ENCODE measurements at regions not wholly inside any gene's neighbourhood (a gene's known extent, or its start where the extent isn't known, plus 50 kb on each side); places are given as distances from the start of the nearest gene placed in this dataset.

GRCh38 chr2:137845422-137845821 lies 118.9 kb upstream of the HNMT start:
- no peak for TF ChIP-seq EZH2phosphoT487 (conservative IDR thresholded peaks at IDR 0.05; ENCODE audit: low read length)
- TF ChIP-seq CTCF (IDR thresholded peaks at IDR 0.05; ENCODE audit: insufficient read depth, low read length, poor library complexity, severe bottlenecking) = no peak
- H3K9ac ChIP-seq (ENCODE audit: low read length) = no peak overlapping the region
- H3K4me2 ChIP-seq (ENCODE audit: low read depth, low read length, poor library complexity, severe bottlenecking) = no peak overlapping the region

GRCh38 chr2:137846993-137847392 lies 117.3 kb upstream of the HNMT start:
- Histone ChIP-seq H3K79me2 (ENCODE audit: insufficient read depth, low read length) (no peaks in the 10 kb centered on the region), H3K27ac (ENCODE audit: low read depth, low read length) (no peak overlapping the region), H3K9me2 (replicated peaks; ENCODE audit: insufficient read depth, low read length) (no peaks in the 10 kb centered on the region), H4K20me1 (ENCODE audit: low read depth, low read length) (no peaks in the 10 kb centered on the region), H3K27me3 (ENCODE audit: low read length) (no peaks in the 10 kb centered on the region), H3K4me2 (ENCODE audit: low read depth, low read length, poor library complexity, severe bottlenecking) (no peak overlapping the region), H3F3A (ENCODE audit: insufficient read depth) (no peaks in the 10 kb centered on the region), H3K9me3 (ENCODE audit: insufficient read depth, low read length) (no peaks in the 10 kb centered on the region), H3K4me3 (ENCODE audit: insufficient read depth, low read length, poor library complexity, severe bottlenecking) (no peak overlapping the region), H2AFZ (ENCODE audit: low read depth, low read length, severe bottlenecking) (no peak overlapping the region), H3K9ac (ENCODE audit: low read length) (no peak overlapping the region), H3K36me3 (ENCODE audit: low read length) (no peaks in the 10 kb centered on the region)
- TF ChIP-seq CTCF (IDR thresholded peaks at IDR 0.05; ENCODE audit: insufficient read depth, low read length, poor library complexity, severe bottlenecking) = no peak
- TF ChIP-seq EZH2phosphoT487 (conservative IDR thresholded peaks at IDR 0.05; ENCODE audit: low read length) = no peak

More at GRCh38 chr2:137845422-137845821, 118.9 kb upstream of the HNMT start:
- Histone ChIP-seq H3F3A (ENCODE audit: insufficient read depth) (no peaks in the 10 kb centered on the region), H4K20me1 (ENCODE audit: low read depth, low read length) (no peaks in the 10 kb centered on the region), H3K9me3 (ENCODE audit: insufficient read depth, low read length) (no peaks in the 10 kb centered on the region), H3K4me3 (ENCODE audit: insufficient read depth, low read length, poor library complexity, severe bottlenecking) (no peak overlapping the region), H3K27me3 (ENCODE audit: low read length) (no peaks in the 10 kb centered on the region), H3K36me3 (ENCODE audit: low read length) (no peaks in the 10 kb centered on the region), H2AFZ (ENCODE audit: low read depth, low read length, severe bottlenecking) (no peak overlapping the region), H3K79me2 (ENCODE audit: insufficient read depth, low read length) (no peaks in the 10 kb centered on the region), H3K9me2 (replicated peaks; ENCODE audit: insufficient read depth, low read length) (no peaks in the 10 kb centered on the region), H3K27ac (ENCODE audit: low read depth, low read length) (no peak overlapping the region)

- H4K20me1 ChIP-seq (ENCODE audit: low read depth, low read length) = no peaks in the 10 kb centered on the region
- no peaks in the 10 kb centered on the region for H3F3A ChIP-seq (ENCODE audit: insufficient read depth)
- H3K9me2 ChIP-seq (replicated peaks; ENCODE audit: insufficient read depth, low read length) = no peaks in the 10 kb centered on the region
- no peaks in the 10 kb centered on the region for H3K79me2 ChIP-seq (ENCODE audit: insufficient read depth, low read length)
- no peaks in the 10 kb centered on the region for H3K36me3 ChIP-seq (ENCODE audit: low read length)
- no peak overlapping the region for H3K9ac ChIP-seq (ENCODE audit: low read length)
- H3K4me2 ChIP-seq (ENCODE audit: low read depth, low read length, poor library complexity, severe bottlenecking) = no peak overlapping the region
- TF ChIP-seq EZH2phosphoT487 (conservative IDR thresholded peaks at IDR 0.05; ENCODE audit: low read length) (no peak), CTCF (IDR thresholded peaks at IDR 0.05; ENCODE audit: insufficient read depth, low read length, poor library complexity, severe bottlenecking) (no peak)
- no peak overlapping the region for H3K27ac ChIP-seq (ENCODE audit: low read depth, low read length)
- H3K4me3 ChIP-seq (ENCODE audit: insufficient read depth, low read length, poor library complexity, severe bottlenecking) = no peak overlapping the region
- no peak overlapping the region for H2AFZ ChIP-seq (ENCODE audit: low read depth, low read length, severe bottlenecking)
- no peaks in the 10 kb centered on the region for H3K9me3 ChIP-seq (ENCODE audit: insufficient read depth, low read length)
- no peaks in the 10 kb centered on the region for H3K27me3 ChIP-seq (ENCODE audit: low read length)
Observed at GRCh38 chr2:137847443-137847842, 116.8 kb upstream of the HNMT start.
